ENCODE measurements at regions not wholly inside any gene's neighbourhood (a gene's known extent, or its start where the extent isn't known, plus 50 kb on each side); places are given as distances from the start of the nearest gene placed in this dataset.

DNA sequence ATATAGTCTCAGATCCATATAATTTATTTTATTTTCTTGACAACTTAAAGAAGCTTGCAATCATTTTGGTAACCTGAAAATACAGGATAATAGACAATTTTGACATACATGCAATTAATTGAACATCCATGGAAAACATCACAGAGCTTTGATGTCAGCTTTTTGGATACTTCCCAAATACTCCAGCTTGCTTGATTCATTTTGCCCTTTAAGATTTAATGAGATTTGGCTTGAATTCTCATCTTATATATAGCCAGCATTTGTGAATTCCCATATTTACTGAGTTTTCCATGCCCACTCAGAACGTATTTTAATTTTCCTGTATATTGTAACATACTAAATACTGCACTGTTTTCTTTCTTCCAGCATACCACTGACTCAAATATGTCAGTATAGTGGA is 803.0 kb upstream of the MGAT4C start:
- TF ChIP-seq, protein P1, sequence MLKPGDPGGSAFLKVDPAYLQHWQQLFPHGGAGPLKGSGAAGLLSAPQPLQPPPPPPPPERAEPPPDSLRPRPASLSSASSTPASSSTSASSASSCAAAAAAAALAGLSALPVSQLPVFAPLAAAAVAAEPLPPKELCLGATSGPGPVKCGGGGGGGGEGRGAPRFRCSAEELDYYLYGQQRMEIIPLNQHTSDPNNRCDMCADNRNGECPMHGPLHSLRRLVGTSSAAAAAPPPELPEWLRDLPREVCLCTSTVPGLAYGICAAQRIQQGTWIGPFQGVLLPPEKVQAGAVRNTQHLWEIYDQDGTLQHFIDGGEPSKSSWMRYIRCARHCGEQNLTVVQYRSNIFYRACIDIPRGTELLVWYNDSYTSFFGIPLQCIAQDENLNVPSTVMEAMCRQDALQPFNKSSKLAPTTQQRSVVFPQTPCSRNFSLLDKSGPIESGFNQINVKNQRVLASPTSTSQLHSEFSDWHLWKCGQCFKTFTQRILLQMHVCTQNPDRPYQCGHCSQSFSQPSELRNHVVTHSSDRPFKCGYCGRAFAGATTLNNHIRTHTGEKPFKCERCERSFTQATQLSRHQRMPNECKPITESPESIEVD (tag by site-specific recombination; IDR thresholded peaks at IDR 0.05), result no peak
- no peak for TF ChIP-seq ZNF16 (tag by site-specific recombination; IDR thresholded peaks at IDR 0.05; ENCODE audit: low read depth)
- no peak for TF ChIP-seq CTCF (tag by site-specific recombination; IDR thresholded peaks at IDR 0.05)
- no peak for TF ChIP-seq KLF7 (tag by site-specific recombination; IDR thresholded peaks at IDR 0.05; ENCODE audit: borderline replicate concordance)
- TF ChIP-seq ZNF510 (tag by site-specific recombination; IDR thresholded peaks at IDR 0.05; ENCODE audit: insufficient replicate concordance), result no peak
- TF ChIP-seq, protein P2, sequence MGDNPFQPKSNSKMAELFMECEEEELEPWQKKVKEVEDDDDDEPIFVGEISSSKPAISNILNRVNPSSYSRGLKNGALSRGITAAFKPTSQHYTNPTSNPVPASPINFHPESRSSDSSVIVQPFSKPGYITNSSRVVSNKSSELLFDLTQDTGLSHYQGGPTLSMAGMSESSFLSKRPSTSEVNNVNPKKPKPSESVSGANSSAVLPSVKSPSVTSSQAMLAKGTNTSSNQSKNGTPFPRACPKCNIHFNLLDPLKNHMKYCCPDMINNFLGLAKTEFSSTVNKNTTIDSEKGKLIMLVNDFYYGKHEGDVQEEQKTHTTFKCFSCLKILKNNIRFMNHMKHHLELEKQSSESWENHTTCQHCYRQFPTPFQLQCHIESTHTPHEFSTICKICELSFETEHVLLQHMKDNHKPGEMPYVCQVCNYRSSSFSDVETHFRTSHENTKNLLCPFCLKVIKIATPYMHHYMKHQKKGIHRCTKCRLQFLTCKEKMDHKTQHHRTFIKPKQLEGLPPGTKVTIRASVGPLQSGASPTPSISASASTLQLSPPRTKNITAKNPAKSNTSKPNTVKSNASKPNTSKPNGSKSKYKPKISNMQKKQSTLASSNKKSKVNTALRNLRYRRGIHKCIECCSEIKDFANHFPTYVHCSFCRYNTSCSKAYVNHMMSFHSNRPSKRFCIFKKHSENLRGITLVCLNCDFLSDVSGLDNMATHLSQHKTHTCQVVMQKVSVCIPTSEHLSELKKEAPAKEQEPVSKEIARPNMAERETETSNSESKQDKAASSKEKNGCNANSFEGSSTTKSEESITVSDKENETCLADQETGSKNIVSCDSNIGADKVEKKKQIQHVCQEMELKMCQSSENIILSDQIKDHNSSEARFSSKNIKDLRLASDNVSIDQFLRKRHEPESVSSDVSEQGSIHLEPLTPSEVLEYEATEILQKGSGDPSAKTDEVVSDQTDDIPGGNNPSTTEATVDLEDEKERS (tag by site-specific recombination; IDR thresholded peaks at IDR 0.05), result no peak
- TF ChIP-seq REPIN1 (tag by site-specific recombination; IDR thresholded peaks at IDR 0.05; ENCODE audit: low read depth), result no peak
- TF ChIP-seq, protein P3, sequence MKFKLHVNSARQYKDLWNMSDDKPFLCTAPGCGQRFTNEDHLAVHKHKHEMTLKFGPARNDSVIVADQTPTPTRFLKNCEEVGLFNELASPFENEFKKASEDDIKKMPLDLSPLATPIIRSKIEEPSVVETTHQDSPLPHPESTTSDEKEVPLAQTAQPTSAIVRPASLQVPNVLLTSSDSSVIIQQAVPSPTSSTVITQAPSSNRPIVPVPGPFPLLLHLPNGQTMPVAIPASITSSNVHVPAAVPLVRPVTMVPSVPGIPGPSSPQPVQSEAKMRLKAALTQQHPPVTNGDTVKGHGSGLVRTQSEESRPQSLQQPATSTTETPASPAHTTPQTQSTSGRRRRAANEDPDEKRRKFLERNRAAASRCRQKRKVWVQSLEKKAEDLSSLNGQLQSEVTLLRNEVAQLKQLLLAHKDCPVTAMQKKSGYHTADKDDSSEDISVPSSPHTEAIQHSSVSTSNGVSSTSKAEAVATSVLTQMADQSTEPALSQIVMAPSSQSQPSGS (tag by site-specific recombination; IDR thresholded peaks at IDR 0.05; ENCODE audit: low read depth), result no peak
- no peak for TF ChIP-seq ZNF830 (tag by site-specific recombination; IDR thresholded peaks at IDR 0.05; ENCODE audit: low read depth)
- TF ChIP-seq KLF1 (tag by site-specific recombination; IDR thresholded peaks at IDR 0.05), result no peak
- no peak for TF ChIP-seq ZBTB44 (tag by site-specific recombination; IDR thresholded peaks at IDR 0.05)
- no peak for TF ChIP-seq ZNF513 (tag by site-specific recombination; IDR thresholded peaks at IDR 0.05)
- TF ChIP-seq, protein P4, sequence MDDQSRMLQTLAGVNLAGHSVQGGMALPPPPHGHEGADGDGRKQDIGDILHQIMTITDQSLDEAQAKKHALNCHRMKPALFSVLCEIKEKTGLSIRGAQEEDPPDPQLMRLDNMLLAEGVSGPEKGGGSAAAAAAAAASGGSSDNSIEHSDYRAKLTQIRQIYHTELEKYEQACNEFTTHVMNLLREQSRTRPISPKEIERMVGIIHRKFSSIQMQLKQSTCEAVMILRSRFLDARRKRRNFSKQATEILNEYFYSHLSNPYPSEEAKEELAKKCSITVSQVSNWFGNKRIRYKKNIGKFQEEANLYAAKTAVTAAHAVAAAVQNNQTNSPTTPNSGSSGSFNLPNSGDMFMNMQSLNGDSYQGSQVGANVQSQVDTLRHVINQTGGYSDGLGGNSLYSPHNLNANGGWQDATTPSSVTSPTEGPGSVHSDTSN (CRISPR knock-in tag; IDR thresholded peaks at IDR 0.05), result no peak
- TF ChIP-seq BCL11A (tag by site-specific recombination; IDR thresholded peaks at IDR 0.05; ENCODE audit: low read depth), result no peak
